HG02642 (cell line): ENCODE measurements at regions not wholly inside any gene's neighbourhood (a gene's known extent, or its start where the extent isn't known, plus 50 kb on each side); places are given as distances from the start of the nearest gene placed in this dataset.

ENCODE experiments used
- ATAC-seq: cut with Tn5 transposase; IDR thresholded peaks from one replicate; pipeline ENCODE4 v1.9.1; 2021; ENCODE audit warnings: mild to moderate bottlenecking; ENCODE audit not compliant: unreplicated experiment, poor library complexity

GRCh38 chr21:15354516-15354915 is 289.7 kb upstream of the NRIP1 start:
- no peak for ATAC-seq

- ATAC-seq, result no peak
These were observed 290.3 kb upstream of the NRIP1 start for GRCh38 chr21:15355066-15355465.

- no peak for ATAC-seq
These were observed 294.5 kb upstream of the NRIP1 start for GRCh38 chr21:15359251-15359650.

GRCh38 chr21:15362458-15362857 is 297.7 kb upstream of the NRIP1 start:
- ATAC-seq, result no peak

- ATAC-seq, result no peak
These were observed 299.1 kb upstream of the NRIP1 start for GRCh38 chr21:15363921-15364320.

- no peak for ATAC-seq
These were observed 301.1 kb upstream of the NRIP1 start for GRCh38 chr21:15365751-15366392.

GRCh38 chr21:15366555-15366954 is 301.8 kb upstream of the NRIP1 start:
- no peak for ATAC-seq

GRCh38 chr21:15367061-15367626 is 302.3 kb upstream of the NRIP1 start:
- no peak for ATAC-seq

GRCh38 chr21:15370462-15370975 is 305.7 kb upstream of the NRIP1 start:
- no peak for ATAC-seq

GRCh38 chr21:15373941-15374340 is 309.1 kb upstream of the NRIP1 start:
- no peak for ATAC-seq

- ATAC-seq, result no peak
These were observed 315.0 kb upstream of the NRIP1 start for GRCh38 chr21:15379776-15380175.

GRCh38 chr21:15383588-15383987 is 318.8 kb upstream of the NRIP1 start:
- ATAC-seq, result no peak

- ATAC-seq, result no peak
These were observed 325.2 kb upstream of the NRIP1 start for GRCh38 chr21:15390049-15390448.

- ATAC-seq, result no peak
These were observed 332.5 kb upstream of the NRIP1 start for GRCh38 chr21:15397258-15397657.

- no peak for ATAC-seq
These were observed 328.9 kb upstream of the USP25 start for GRCh38 chr21:15400905-15401304.

GRCh38 chr21:15401331-15401730 is 328.5 kb upstream of the USP25 start:
- no peak for ATAC-seq

GRCh38 chr21:15405214-15405613 is 324.6 kb upstream of the USP25 start:
- ATAC-seq, result no peak

- no peak for ATAC-seq
These were observed 323.0 kb upstream of the USP25 start for GRCh38 chr21:15406791-15407190.

GRCh38 chr21:15407585-15407984 is 322.2 kb upstream of the USP25 start:
- ATAC-seq, result no peak

GRCh38 chr21:15408089-15408488 is 321.7 kb upstream of the USP25 start:
- peak; percentile 82 for ATAC-seq

GRCh38 chr21:15409031-15409430 is 320.8 kb upstream of the USP25 start:
- no peak for ATAC-seq

GRCh38 chr21:15410853-15411252 is 318.9 kb upstream of the USP25 start:
- ATAC-seq, result no peak
